Globus pallidus (tissue), 1 donor: ENCODE measurements at regions not wholly inside any gene's neighbourhood (a gene's known extent, or its start where the extent isn't known, plus 50 kb on each side); places are given as distances from the start of the nearest gene placed in this dataset.

Experiments used
- DNase-seq: peaks from one replicate; pipeline ENCODE4 v3.0.0-alpha.2; 2015; ENCODE audit warnings: low spot score

DNA sequence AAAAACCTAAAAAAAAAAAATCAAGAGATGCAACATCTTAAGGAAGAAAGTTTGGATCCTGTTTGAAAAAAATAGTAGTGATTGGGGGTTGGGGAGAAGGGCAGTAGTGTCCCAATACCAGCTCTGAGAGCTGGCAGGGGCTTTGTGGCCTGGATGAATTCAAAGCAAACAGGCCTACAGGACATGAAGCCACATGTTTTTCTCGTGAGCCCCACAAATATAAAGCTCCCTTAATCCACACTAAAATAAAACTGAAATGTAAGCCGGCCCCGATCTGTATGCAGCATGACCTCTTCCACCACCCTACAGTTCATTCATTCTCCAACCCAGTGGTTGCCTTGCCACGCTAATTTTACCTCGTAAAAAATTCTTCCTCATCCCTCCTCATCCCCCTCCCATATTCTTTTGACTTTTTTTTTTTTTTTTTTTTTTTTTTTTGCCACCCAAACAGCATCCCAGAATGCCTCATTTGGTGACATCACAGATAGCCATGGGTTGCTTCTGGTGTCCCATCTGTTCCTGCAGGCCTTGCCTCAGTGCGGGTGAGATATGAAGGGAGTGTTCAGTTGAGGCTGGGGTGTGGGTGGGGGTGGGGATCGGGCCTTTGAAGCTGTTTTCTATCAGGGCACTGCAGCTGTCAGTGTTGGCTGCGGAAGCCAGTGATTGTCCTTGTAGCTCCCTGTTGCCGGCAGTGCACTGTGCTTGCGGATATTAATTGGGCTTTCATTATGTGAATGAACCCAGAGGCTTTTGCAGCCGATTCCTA lies 81.6 kb upstream of the NFIB start:
- DNase-seq = peak; percentile 96

DNA sequence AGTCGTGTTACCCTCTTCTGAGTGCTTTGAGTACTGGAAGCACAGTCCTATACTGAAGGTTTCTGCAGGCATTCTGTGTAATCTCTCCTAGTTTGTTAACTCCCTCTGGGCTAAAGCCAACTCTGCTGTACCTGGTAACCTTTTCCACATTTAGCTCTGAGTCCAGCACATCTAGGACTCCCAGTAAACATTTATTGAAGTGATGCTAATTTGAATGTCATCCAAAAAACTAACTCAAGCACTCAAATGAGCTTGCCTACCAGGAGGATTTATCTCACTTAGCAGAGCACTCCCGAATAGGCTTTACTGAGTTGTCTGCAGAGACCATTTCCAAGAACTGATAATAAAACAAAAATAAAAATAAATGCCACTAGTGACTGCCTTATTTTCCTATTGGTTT lies 79.5 kb upstream of the NFIB start:
- no peak for DNase-seq

DNA sequence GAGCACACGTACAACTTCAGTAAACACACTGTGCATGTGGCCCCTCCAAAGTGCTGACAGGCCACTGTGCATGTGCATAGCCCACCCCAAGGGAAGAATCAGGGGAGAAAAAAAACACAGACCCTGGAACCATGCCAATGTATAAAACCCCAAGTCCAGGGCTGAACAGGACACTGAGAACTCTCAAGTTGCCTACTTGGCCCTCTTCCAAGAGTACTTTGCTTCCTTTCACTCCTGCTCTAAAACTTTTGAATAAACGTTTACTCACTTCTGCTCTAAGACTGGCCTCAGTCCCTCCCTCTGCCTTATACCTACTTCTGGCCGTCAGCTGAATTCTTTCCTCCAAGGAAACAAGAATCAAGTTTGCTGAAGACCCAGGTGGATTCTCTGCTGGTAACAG lies 77.7 kb upstream of the NFIB start:
- DNase-seq = no peak

DNA sequence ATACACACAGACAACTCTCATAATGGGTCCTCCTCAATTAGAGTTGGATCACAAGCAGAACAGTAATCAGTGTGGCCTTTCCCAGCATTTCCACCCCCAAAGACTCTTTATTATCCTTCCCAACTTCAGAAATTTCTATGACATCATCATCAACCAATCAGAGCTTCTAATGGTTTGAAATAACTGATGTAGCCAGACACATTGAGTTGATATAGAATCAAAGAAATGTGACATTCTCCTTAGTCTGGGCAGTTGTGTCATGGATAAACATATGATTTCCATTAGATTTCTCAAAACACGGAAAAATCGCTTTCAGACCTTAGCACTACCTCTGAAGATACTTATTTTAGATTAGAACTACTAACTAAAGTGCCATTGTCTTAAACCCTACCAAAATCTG lies 75.7 kb upstream of the NFIB start:
- DNase-seq = no peak

DNA sequence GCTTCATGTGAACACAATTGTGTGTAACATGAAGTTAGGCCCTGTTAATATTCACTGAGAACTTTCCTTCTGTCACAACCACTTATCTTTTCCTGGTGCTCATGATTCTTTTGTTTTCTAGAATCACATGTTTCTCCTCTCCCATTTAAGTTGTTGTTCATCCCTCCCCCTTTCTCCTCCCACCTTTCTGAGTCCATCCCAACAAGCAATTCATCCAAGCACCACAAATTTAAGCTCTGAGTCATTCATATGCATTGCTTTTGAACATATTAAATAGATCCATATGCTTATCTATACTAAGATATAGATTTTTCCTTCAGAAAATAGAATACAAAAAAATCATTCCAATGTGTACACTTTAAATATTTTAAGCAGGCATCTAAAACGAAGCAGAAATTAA lies 75.2 kb upstream of the NFIB start:
- DNase-seq = no peak

DNA sequence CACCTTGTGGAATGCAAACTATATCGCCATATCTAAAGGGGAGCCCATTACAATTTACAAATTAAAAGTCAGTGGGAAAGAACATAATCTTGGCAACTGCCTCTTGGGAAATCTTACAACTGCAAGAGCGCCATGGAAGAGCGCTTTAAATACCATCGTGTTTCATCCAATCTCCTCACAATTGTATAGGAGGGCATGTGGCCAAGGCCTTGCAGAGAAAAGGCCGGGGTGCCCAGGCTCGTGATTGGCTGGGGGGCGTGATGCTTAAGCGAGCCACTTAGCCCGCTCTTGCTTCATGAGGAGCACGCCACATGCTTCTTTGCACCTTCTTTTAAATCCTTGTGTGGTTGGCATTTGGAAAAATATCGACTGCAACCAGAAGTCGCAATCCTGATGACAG lies 69.8 kb upstream of the NFIB start:
- no peak for DNase-seq

DNA sequence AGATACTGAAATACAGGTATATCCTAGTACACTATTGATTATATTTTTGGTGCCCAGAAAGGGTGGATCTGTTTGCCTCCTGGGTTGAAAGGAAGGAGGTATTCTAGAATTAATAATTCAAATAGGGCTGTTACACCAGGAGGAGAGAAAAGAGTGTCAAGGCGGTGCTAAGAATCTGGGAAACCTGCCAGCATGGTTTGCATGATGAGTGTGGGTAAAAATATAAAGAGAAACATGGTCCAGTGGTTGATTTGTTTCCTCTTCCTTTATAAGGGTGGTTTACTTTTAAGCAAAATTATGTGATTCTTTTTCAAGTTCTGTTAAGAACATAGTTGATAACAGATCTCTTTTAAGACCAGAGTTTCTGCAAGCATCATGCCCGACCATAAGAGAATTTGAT lies 69.4 kb upstream of the NFIB start:
- peak; percentile 21 for DNase-seq

DNA sequence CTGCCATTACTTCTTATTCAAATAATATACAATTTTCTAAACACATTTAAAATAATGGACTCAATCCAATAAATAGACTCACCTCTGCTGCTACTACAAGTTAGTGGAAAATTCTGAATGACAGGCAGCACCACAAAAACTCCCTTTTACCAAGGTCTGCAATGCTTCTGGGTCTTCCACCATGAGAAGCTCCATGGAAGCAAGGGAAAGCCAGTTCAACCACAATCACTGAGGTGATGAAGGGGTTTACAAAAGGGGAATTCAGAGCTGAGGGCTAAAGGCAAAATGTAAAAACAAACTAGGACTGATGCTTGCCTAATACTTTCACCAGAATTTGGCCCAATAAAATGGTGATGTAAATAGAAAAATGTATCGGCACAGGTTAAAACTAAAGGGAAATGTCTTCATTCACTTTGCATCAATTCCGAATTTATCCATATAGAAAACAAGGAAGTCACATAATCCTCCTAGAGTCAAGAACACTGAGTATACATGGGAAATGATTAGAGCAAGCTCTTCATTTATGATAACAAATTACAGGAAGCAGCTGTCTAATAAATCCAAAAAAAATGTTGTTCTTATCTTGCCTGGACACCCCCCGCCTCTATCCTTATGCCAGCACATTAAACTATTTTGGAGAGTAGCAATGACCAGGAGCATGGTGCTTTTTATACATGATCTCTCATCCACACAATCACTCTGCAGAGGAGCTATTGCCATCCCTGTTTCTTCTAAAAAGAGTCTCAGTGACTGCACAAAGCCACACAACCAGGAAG lies 66.3 kb upstream of the NFIB start:
- no peak for DNase-seq

DNA sequence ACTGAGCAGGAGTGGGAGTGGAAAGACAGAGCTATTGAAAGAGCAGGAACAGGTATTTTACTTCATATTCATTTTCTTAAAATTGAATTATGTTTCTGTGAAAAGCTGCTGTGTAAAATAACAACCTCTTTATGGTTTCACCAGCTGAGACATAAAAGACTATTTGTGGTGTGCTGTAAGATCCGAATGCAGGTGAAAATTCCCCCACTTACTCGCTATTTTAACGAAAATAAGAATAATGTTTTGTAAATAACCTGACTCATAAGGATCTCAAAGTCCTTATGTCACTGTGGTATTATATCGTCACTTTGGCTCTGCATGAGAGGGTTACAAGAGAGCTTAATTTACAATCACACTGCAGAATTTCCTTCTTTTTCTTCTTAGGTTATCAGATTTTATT lies 65.3 kb upstream of the NFIB start:
- no peak for DNase-seq

DNA sequence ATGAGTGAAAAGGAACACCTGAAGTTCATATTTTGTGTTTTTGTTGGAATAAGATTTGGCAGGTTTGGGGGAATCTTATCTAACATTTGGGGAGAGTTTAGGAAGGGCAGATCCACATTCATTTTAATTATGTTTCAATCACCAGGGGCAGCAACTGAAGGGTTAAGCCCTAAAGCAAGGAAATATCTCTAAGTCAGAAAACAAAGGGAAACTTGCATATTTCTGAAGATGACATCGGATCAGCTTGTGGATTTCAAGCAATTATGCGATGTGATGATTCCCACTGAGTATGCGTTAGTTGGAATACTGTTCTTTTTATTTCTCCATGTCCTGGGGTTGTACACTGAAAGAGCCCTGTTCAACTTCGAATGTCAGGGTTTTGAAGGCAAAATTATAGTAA lies 59.8 kb upstream of the NFIB start:
- DNase-seq = no peak

DNA sequence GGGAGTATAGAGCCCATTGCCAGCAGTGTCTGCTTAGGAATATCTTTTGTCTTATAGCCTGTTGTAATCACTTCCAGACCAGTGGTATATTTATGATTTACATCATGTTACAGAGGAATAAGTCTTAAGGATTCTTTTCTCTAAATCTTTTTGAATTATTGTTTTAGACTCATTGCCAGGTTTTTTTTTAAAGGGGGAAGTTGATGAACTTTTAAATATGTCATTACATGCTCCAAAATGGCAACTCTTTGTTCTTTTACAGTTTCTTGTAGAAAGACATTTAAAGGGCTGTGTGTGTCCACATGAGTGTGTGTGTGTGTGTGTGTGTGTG lies 59.4 kb upstream of the NFIB start:
- no peak for DNase-seq

DNA sequence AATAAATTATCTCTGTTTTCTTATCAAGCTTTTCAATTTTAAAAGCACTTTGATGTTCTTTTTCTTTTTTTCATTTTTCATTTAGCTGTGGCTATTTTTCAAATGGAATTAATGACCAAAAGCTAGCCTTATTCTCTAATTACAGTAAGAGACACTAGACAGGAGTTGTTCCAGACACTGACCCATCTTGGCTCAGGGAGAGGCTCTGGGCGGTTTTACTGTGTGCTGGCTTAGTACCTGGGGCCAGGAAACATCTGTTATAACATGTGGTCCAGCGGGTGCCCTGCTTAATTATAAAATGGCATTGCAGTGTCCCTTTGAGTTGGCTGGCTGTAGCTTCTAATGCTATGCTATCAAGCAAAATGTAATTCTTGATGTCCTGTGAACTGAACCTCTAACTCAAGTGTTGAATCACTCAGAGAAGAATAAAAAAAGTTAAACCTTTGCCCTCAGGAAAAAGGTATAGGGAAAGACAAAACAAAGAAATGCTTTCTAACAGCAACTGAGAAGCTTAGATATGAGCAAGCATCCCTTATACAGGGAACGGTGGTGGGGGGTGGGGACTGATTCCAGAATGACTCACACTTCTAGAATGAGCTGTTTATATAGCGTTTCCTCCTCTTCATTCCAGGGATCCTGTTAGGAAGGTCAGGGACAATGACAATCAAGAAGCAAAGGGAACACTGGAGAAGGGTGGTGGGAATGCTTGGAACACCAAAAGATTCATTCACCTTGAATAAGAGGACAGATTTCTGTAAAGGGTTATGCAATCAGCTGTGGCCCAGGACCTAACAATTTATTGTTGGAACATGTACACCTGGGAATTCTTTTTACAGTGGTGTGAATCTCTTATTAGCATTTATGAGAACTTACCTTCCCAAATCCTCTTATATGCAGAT lies 58.7 kb upstream of the NFIB start:
- no peak for DNase-seq

DNA sequence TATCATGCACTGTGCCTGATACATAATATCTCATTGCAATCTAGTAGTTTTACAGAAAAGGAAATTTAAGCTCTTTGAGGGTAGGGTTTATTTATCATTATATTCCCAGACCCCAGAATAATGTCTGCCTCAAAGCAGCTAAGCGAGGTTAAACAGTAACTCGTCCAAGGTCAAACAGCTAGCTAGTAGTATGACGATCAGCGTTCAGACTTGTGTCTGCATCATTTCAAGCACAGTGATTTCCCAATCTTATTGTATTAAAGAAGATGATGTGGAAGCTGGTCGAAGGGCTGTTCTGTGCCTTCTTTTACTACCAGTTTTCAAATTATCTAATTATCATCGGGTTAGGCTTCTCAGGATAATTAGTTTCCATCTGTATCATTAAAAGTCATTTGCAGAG lies 55.1 kb upstream of the NFIB start:
- DNase-seq = no peak

DNA sequence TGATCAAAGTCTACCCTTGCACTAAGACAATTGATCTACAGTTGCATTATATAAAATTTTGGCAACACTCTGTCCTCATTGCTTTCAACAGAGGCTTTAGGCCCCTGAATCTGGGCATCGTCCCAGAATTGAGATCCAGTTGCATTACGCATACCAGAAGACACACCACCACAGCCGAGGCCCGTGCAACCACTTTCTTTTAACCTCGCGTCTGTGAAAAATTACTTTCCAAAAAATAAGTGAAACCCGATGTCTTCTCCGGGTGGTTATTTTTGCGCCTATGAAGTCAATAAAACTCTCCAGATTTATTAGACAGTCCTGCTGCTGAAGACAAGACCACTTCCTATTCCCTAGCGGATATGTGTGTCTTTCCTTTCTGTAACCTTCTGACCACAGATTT lies 52.1 kb upstream of the NFIB start:
- no peak for DNase-seq

DNA sequence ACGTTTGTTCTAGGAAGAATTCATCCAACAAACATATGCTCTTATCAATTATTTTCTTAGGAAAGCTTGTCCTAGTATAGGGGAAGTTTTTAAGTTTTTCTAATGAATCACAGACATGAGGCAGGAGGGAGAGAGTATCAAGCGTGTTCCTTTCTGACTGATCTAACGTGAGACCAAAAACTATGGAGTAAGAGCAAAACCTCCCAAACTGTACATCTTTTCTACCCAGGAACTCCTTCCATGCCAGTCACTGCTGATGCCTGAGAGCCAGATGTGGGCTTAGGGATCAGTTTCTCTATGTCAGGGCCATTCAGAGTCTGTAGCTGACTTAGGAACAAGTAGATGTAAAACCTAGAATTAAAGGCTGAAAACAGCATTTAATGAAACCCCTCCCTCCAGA lies 51.7 kb upstream of the NFIB start:
- DNase-seq = no peak
